ENCODE measurements at regions not wholly inside any gene's neighbourhood (a gene's known extent, or its start where the extent isn't known, plus 50 kb on each side); places are given as distances from the start of the nearest gene placed in this dataset.
"Not testable (repeated sequence)": the region's sequence is repeated elsewhere in the genome, so short reads cannot be mapped to it uniquely, and the experiment has no call there.

GRCh38 chr20:29687438-29687837 is 1570.0 kb upstream of the DEFB115 start:
- DNase-seq = no peak

GRCh38 chr20:29689411-29690225 is 1567.8 kb upstream of the DEFB115 start:
- DNase-seq = no peak

- DNase-seq = no peak
Measured at GRCh38 chr20:29690274-29690673, 1567.2 kb upstream of the DEFB115 start.

GRCh38 chr20:29740601-29740950 is 1516.9 kb upstream of the DEFB115 start:
- DNase-seq = no peak

GRCh38 chr20:29740951-29741593 is 1516.4 kb upstream of the DEFB115 start:
- no peak for DNase-seq

DNA sequence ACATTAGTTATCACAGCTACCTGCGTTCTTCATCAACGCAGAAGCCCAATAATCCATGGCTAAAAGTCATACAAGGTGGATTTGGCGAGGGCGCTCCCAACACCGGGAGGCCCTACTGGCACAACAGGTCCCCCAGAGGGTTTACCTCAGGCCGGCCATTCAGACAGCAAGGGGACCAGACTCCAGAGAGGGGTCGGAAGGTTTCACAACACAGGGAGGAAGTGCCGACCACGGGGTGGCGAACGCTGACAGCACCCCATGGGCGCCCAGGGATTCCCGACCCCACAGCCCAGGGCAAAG is 1515.9 kb upstream of the DEFB115 start:
- no peak for DNase-seq

DNA sequence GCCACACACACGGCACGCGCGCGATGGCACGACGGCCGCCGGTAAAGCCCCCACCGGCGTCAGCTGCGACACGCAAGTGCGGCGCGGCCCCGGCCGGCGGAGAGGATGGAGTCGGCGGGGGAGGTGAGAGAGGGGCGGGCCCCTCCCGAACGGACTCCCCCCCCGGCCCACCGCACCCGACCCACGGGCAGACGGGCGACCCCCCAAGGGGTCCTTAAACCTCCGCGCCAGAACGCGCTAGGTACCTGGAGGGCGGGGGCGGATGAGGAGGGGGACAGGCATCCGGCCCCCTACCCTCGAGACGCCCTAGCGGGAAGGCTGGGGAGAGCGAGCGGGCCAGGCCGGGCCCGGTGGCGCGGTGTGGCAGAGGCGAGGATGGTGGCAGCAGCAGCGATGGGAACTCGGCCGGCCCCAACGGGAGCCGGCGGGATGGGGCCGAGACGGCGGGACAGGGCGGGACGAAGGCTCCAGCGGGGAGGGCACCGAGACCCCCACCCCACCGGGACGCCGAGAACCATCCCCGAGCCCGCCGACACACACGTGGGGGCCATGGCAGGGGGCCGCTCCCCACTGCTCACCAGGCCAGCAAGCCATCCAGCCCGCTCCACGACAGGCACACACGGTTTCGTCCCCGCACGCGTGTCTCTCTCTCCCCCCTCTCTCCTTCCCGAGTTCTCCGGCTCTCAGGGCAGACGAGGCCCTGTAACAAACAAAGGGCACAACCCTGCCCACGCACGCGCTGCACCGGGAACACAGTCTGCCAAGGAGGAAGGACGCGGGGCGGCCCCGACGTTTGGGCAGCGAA is 1515.4 kb upstream of the DEFB115 start:
- DNase-seq = no peak

DNA sequence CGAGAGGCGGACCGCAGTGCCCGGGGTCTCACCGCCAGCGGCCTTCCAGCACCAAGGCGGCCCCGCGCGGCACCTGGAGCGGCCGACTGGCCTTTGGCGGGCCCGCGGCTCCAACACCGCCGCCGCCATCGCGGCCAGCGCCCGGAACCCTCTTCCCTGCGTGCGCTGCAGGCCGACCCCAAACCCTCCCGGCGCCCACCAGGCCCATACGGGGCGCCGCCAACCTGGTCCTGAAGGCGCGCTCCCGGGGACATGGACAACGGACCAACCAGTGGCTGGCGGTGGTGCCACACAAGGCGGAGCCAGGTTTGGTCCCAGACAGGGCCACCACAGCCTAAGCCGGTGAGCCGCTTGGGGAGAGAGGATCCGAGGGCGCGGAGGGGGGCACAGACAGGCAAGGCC is 1514.8 kb upstream of the DEFB115 start:
- no peak for DNase-seq

DNA sequence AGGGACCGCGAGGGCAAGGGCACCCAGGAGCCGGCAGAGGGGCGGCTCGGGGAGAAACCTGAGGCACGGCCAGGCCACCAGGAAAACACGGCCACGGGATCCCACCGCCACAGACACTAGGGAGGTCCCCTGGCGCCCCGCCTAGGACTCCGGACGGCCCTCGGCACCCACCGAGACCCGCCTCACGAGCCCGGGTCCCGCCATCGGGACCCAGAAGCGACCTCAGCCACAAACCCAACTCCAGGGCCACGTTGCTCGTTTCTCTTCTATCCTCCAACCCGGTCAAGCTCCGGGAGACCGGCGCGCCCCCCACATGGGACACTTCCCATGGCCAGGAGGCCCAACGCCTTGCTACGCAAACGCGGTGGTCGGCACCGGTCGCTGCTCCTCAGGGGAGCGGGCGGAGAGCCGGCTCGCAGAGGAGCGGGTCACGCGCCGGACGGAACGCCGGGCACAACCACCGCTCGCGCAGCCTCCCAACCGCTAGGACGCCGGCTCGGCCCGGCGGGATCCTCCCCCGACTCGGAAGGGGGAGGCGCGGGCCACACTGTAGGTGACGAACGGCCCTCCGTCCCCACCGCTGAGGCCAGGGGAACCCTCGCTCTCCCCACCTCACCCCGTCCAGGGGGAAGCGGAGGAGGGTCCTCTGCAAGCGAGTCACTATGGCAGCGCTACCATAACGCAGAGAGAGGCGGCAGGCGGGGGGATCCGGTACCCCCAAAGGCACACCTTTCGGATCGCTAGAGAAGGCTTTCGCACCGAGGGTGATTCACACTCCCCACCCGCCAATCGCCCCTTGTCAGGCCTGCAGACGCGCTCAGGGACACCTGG is 1514.1 kb upstream of the DEFB115 start:
- DNase-seq = no peak

DNA sequence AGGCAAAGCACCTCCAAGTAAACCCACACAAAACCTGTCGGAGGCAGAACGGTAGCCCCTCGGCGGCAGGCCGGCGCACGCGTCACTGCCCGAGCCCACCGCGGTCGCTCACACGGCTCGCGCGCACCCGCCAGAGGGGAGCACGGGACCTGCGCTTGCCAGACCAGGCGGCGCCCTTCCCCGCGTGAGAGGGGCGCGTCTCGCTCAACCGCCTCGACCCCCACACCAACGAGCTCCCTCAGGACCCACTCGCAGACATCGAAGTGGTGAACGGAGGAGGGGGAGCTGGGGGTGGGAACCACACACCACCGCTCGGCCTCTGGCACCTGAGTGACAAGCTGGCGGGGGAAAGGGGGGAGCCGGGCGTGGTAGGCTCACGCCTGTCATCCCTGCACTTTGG is 1513.4 kb upstream of the DEFB115 start:
- DNase-seq = no peak

GRCh38 chr20:29745534-29746245 is 1511.8 kb upstream of the DEFB115 start:
- not testable (repeated sequence) for DNase-seq

- no peak for DNase-seq
Measured at GRCh38 chr20:29750268-29750899, 1507.1 kb upstream of the DEFB115 start.

- DNase-seq = not testable (repeated sequence)
Measured at GRCh38 chr20:29752644-29753425, 1504.6 kb upstream of the DEFB115 start.

GRCh38 chr20:29753426-29753746 is 1504.1 kb upstream of the DEFB115 start:
- not testable (repeated sequence) for DNase-seq

DNA sequence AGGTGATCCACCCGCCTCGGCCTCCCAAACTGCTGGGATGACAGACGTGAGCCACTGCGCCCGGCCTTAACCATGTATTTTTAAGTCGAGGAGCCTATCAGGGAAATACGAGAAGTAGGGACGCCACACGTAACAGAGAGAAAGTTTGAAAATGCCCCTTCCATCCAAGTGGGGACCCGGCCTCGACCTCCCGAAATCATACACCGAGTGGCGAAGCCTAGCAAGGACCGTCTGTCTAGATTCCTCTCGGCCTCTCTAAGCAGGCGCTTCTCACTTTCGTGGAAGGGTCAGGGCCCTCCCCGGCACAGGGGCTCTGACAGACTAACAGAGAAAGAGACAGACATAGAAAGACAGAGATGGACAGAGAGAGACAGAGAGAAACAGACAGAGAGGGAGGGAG is 1503.6 kb upstream of the DEFB115 start:
- DNase-seq = not testable (repeated sequence)

- not testable (repeated sequence) for DNase-seq
Measured at GRCh38 chr20:29755854-29756498, 1501.5 kb upstream of the DEFB115 start.

DNA sequence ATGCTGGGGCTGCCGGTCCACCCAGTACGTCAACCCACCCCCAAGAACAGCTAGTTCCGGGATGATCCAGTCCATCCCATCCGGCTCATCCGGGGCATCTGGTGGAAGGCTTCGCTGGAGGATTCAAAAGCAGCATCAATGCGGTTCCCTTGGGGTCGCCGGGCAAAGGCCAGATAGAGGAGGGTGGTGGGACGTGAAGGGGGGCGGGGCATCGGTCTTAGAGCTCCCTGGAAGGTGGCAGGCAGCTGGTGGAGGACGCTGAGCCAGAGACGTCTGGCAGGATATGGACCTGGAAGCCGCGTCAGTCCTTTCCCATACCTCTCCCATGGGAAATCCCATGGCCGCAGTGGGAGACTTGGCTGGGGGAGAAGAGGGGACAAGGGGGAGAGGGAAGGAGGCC is 1500.8 kb upstream of the DEFB115 start:
- no peak for DNase-seq

DNA sequence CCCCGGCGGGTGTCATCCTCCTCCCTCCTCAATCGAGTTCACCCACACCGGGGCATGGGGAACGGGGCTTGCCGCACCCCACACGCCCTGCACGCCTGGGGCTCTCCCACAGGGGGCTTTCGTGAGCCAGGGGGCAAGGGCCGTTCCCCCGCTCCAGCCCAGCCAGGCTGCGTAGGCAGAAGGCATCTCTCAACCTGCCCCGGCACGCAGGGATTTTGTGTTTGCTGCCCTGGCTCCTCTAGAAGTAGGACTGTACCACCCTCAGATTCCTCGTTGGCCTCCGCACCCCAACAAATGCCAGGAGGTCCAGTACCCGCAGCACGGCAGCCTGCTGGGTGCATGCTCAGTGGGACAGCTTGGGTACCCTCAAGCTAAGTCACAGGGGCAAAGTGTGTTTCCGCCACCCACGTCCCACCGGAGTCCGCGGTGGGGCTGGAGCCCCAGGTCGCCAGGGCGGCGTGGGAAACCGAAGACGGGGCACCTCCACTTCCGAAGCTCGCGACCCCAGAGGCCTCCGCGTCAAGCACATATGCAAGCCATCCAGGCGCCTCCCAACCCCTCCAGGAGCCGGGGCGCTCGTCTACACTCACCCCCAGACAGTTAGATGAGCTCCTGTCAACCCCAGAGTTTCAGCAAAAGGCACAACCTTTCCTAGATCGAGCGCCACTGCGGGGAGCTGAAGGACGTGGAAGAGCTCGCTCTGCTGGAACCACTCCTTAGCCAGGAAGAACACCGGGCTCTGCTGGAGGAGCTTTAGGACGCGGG is 1495.7 kb upstream of the DEFB115 start:
- not testable (repeated sequence) for DNase-seq

DNA sequence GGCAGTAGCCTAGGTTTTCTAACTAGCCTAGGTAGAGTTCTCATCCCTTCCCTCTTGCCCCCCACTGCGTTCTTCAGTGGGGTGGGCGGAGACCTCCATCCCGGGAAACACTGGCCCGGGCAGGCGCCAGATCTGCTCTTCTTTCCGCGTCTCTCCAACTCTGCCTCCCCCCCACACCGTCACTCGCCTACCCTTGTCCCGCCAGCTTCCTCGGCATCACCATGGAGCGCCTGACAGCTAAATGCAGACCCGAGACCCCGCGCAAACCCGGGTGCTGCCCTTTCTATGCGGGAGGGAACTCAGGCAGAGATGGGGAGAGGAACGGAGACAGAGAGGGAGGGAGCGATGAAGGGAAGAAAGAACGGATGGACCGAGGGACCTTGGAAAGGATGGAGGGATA is 1494.8 kb upstream of the DEFB115 start:
- no peak for DNase-seq
